Muscle of back (tissue), 3 donors: ENCODE measurements at regions not wholly inside any gene's neighbourhood (a gene's known extent, or its start where the extent isn't known, plus 50 kb on each side); places are given as distances from the start of the nearest gene placed in this dataset.
"Not testable (repeated sequence)": the region's sequence is repeated elsewhere in the genome, so short reads cannot be mapped to it uniquely, and the experiment has no call there.

ENCODE experiments used
- DNase-seq, 3 donors: peaks; one replicate each; pipeline versions ENCODE4 v3.0.0 to v3.0.0-alpha.2; 2013

GRCh38 chr6:137655291-137655690 lies 161.1 kb upstream of the OLIG3 start:
- no peak for DNase-seq

GRCh38 chr6:137656735-137657134 lies 162.5 kb upstream of the OLIG3 start:
- no peak for DNase-seq

DNA sequence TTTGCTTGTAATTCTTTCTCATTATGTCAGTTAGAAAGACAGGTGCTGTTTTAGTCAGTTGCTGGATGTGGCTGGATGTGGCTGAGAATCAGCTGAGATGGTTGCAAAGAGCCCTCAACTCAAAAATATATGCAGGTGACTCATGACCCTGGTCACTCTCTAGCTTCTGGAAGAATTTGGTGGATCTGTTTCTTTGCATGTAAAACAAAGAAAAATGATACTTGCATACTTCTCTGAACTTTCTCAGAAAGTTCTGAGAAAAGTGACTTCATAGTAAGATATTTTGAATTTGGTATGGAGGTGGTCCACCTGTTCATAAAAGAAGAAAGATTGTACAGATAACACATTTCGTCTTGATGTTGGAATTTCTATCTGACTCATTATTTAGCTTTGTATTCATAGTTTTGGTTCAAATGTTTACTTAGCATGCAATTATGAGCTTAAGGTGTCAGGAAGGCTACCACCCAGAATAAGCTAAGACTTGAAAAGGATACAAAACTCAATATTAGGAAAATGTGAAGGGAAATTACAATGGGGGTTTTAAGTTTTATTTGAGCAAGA lies 163.2 kb upstream of the OLIG3 start:
- DNase-seq = no peak

DNA sequence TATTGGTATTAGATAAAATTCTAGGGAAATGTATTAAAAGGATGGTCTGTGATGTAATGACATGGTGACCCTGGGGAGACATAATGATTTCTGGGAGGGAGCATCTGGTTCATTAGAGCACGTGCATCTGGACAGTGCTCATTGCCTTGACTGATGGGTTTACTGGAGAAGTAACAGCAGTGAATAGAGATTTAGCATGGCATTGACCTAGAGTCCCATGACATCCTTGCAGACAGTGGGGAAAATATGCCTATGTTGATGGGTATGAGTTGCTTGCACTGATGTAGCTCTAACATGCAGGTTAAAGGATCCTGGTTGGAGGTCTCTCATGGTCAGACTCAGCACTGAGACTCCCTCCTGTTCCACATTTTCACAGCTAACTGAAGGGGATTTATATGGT lies 164.1 kb upstream of the OLIG3 start:
- no peak for DNase-seq

GRCh38 chr6:137659871-137660270 lies 165.7 kb upstream of the OLIG3 start:
- no peak for DNase-seq

DNA sequence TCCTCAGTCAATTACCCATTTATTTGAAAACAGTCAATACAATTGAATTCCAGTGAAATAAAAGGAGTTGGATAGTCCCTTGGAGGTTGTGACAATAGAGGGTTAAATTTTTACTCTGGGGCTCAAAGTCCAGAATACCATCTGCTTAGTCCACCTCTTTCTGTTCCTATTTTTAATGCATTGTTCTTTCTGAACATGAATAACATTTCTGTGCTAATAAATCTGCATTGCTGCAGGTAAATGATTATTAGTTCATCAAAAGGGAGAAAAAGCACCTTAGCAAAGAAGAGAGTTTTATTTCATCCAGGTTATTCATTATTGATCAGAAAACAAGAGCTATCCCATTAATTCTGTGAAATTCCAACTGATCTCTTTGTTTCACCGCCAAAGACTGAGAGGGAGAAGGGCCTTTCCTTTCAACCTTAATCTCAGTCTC lies 166.1 kb upstream of the OLIG3 start:
- no peak for DNase-seq

DNA sequence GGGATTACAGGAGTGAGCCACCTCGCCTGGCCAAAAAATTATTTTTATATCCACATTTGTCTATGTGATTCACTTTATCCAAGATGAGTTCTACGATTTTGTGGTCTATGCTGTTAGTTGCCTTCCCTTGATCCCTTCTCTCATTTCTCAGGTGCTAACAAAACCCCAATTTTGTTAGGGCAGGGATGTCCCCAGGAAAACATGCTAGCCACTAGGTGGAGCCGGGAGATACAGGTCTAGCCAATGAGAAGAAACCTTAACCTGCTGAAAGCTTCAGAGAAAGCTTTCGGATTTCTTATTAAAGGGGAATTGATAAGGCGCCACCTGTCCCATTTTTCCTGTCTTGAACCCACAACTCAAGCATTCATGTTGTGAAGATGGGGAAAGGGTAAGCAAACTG lies 167.4 kb upstream of the OLIG3 start:
- DNase-seq = no peak

DNA sequence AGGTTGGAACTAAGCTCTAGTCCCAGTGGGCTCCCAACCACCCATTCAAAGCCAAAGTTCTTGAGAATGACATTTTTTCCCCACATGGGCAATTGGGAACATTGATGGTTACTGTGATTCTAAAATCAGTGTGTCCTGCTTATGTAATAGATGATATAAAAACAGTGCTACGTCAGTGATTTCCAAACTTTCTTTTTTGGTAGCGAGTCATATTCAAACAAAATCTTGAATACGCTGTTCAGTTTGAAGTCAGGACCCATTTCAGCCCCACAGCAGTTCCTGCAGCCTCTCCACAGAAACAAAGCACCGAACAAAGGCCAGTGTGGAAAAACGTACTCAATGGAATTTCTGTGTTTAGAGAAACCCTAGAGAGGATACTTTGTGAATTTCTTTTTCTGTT lies 170.0 kb upstream of the OLIG3 start:
- no peak for DNase-seq

DNA sequence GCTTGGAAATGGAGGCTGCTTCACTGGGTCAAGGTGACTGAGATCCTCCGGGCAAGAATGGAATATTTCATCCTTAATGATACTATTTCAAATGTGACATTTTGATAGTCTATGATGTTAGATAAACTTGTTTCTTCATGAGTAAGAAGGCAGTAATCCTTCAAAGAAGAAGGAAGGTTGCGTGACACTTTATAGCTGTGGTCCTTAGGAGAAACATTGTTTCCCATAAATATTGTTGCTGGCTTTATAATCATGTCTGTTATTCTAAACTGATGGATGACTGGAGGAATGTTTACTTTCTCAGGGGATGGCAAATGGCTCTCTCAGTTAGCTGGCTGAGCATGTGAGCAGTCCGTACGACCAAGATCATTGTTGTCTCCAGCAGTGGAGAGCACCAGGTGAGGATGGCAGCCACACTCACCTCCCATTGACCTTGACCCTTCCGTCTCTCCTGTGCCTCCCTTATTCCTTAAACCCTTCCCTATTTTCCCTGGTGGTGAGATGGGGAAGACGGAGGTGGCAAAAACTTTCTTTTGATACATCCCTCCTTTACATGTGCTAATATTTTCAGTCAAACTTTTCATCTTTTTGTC lies 171.2 kb upstream of the OLIG3 start:
- no peak for DNase-seq

- no peak for DNase-seq
These were observed 172.1 kb upstream of the OLIG3 start for GRCh38 chr6:137666202-137666774.

GRCh38 chr6:137673603-137674002 lies 179.4 kb upstream of the OLIG3 start:
- DNase-seq = no peak

DNA sequence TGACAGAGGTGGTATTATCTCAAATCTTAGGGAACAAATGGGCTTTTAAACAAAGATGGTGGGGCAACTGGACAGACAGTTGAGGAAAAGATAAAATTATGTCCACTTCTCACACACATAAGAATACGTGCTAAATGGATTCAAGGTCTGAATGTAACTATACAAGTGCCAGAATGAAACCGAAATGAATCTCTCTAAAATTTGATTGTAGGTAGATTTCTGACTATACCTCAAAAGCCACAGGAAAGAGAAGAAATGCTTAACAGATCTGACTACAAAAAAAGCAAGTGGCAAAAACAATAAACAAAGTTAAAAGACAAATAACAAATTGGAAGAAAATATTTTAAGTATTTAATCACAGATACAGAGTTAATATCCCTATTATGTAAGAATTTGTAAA lies 182.7 kb upstream of the OLIG3 start:
- DNase-seq = no peak

DNA sequence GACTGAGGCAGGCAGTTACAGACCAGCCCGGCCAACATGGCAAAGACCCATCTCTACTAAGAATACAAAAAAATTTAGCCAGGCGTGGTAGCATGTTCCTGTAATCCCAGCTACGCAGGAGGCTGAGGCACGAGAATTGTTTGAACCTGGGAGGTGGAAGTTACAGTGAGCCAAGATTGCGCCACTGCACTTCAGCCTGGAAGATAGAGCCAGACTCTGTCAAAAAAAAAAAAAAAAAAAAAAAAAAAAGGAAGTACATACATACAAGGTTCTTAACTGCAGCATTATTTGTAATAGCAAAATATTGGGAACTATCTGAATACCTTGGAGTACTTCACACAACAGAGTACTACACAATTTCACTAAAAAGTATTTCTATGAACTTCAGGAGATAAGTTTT lies 183.5 kb upstream of the OLIG3 start:
- DNase-seq = no peak

DNA sequence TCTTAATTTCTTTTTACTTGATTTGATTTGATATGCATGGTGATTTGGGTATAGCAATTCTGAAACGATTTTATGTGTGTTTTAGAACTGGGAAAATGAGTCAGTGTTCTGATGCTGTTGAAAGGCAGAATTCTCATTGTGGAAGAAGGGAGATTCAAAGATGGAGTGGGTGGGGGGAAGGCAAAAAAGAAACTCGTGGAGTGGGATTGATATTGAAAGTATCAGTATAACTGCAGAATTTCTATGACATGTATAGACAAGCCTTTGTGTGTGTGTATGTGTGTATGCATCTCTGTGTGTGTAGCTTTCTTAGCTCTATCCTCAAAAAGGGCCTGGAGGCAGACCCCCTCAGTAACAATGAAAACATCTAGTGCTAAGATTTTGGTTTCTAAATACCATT lies 184.3 kb upstream of the OLIG3 start:
- DNase-seq = no peak

GRCh38 chr6:137680705-137681346 lies 186.2 kb upstream of the TNFAIP3 start:
- DNase-seq = no peak

DNA sequence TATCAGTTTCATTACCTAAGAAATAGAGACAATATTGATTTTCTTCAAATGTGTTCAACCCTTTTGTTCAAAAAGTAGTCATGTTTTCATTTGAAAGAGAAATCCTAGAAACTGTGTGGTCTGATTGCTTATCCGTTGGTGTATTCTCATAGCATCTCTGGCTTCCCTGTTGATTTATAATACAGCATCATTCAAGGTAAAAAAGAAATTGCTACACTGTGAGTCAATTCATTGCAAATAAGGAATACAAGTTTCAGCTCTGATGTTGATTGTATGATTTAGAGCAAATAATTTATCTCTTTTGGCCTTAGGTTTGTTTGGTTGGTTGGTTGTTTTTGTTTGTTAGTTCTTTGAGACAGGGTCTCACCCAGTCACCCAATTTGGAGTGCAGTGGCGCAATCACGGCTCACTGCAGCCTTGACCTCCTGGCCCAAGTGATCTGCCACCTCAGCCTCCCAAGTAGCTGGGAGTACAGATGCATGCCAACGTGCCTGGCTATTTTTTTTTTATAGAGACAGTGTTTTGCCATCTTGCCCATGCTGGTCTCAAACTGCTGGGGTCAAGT lies 185.5 kb upstream of the TNFAIP3 start:
- DNase-seq = no peak

- not testable (repeated sequence) for DNase-seq
These were observed 184.4 kb upstream of the TNFAIP3 start for GRCh38 chr6:137682658-137683057.

DNA sequence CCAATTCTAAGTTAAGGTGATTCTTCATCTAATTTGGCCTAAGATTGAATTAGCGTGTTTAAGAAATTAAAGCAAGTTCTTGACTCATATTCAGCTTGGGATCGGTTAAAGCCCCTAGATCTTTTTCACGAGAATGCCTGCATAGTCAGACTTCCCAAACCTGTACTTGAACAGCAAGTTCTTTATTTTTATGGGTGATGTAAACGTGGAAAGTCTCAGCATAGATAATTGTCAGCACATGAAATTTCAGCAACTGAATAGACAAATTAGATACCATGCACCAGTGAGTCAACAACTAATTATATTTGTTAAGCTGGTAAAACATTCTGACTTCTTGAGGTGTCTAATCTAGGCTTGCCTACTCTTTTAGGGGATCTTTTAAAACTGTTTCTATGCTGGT lies 183.1 kb upstream of the TNFAIP3 start:
- no peak for DNase-seq

GRCh38 chr6:137685798-137686375 lies 181.2 kb upstream of the TNFAIP3 start:
- DNase-seq = no peak

DNA sequence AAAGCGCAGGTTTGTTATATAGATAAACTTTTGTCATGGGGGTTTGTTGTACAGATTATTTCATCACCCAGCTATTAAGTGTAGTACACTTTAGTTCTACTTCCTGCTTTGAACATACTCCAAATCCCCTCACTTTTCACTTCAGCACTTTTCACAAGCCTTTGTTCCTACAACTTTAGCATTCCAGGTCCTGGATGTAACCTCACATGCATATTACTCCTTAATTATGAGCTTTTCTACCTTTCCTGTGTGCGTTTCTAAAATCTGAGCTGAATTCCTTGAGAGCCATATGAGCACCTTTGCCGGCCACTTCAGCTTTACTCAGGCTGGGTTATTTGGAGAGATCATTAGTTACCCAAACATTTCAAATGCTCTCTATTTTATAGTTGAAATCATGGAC lies 179.2 kb upstream of the TNFAIP3 start:
- DNase-seq = no peak

DNA sequence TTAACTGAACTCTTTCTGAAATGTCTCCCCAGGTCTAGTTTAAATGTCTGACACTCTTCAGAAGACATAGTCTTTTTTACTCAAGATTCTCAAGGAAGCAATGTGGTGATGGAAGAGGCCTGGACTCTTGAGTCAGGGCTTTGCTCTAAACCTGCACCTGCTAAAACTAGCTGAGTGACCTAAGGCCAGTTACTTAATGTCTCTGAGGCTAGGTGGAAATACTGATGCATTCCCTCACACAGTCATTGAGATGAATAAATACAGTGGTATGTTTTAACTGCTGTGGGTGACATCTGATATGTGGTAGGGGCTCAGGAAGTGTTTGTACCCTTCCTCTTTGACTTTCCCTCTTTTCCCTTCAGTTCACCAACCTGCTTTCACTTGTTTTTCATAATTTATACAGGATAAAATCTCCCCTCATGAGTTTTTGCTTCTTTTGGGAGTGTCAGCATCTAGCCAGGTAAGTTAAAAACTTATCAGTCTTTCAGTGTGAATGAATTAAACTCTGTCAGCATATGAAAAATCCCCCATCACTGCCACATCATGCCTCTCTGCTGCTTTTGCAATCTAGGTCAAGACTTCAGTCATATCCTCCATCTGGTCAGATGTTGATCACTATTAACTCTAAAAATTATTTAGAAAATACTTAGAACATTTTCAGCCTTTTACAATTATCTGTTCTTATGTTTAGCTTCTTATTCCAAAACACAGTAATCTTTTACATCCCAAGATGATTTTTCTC lies 178.7 kb upstream of the TNFAIP3 start:
- no peak for DNase-seq

- DNase-seq = no peak
These were observed 177.7 kb upstream of the TNFAIP3 start for GRCh38 chr6:137689377-137689776.
